ENCODE measurements at regions not wholly inside any gene's neighbourhood (a gene's known extent, or its start where the extent isn't known, plus 50 kb on each side); places are given as distances from the start of the nearest gene placed in this dataset.

DNA sequence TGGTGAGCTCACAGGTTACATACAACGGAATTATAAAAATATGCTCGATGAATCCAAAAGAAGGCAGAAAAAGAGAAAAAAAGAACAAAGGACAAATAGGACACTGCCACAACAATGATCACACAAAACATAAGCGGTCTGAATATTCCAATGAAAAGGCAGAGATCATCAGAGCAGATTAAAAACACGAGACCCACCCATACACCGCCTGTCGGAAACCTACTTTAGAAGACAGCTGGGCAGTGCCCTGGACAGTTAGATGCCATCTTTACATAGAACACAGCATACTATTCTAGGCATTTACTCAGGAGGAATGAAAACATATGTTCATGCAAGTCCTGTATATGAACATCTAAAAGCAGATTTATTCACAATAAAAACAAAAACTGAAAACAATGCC is 204.1 kb downstream of the TTLL2 start:
- no peak for TF ChIP-seq CTCF (IDR thresholded peaks at IDR 0.05; ENCODE audit: insufficient read depth, low read depth, low read length, missing control alignments)
- no peak overlapping the region for H3K4me3 ChIP-seq (ENCODE audit: low read depth, low read length)
- DNase-seq (ENCODE audit: low read depth) = no peak

GRCh38 chr6:167529444-167530335 is 204.8 kb downstream of the TTLL2 start:
- H3K4me3 ChIP-seq (ENCODE audit: low read depth, low read length) = no peak overlapping the region
- TF ChIP-seq CTCF (IDR thresholded peaks at IDR 0.05; ENCODE audit: insufficient read depth, low read depth, low read length, missing control alignments) = no peak
- DNase-seq (ENCODE audit: low read depth) = no peak

DNA sequence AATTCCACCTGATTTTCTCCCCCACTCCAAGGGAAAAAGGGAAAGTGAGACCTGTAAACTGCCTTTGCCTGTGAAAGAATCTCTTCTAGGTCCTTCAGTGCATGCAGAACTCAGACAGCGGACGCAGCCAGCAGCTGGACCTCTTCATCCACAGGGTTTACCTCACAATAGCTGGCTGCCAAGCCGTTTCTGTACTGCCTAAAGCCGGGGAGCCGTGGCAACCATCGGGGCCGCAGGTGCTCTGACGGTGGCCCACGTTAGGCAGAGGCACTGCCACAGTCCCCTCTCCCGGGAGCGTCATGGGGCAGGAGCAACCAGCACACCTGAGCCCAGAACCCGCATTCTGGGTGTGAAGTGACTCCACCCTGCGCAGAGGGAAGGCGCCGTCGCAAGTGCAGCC is 206.1 kb downstream of the TTLL2 start:
- H3K4me3 ChIP-seq (ENCODE audit: low read depth, low read length) = no peak overlapping the region
- DNase-seq (ENCODE audit: low read depth) = no peak
- no peak for TF ChIP-seq CTCF (IDR thresholded peaks at IDR 0.05; ENCODE audit: insufficient read depth, low read depth, low read length, missing control alignments)

DNA sequence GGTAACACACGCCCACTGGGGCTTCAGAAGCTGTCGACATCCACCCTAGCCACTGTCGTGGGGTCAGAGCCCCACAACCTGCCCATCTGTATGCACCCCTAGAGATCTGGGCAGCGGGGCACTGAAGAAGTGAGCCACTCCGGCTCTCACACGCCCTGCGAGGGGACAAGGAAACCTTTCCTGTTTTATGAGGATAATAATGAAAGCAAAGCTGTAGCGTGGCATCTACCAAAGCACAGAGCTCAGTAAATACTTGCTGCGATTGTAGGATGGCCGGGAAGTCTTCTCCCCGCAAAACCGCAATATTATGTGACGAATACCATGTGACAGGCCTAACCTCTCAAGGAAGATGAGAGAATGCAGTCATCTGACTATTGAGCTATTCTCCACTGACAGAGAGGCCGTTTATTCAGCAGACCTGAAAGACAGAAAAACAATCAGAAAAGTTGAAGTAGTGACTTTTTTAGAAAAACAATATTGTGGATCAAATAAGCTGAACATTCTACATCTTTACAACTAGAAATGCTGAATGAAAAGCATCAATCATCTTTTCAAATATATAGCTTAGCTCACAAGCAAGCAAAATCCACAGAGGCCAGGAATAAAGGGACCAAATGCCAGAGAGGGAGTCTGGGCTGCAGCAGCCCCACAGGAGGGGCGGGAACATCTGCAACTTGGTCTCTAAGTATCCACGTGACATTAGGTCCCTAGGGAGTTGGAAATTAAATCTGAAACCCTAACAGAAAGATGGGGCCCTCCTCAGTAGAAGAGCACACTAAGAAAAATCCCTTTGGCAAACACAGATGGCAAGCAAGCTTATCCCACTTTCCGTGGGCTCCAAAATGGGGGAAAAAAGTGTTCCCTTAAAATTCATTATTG is 207.8 kb downstream of the TTLL2 start:
- no peak for TF ChIP-seq CTCF (IDR thresholded peaks at IDR 0.05; ENCODE audit: insufficient read depth, low read depth, low read length, missing control alignments)
- H3K4me3 ChIP-seq (ENCODE audit: low read depth, low read length) = no peak overlapping the region
- no peak for DNase-seq (ENCODE audit: low read depth)

- no peak overlapping the region for H3K4me3 ChIP-seq (ENCODE audit: low read depth, low read length)
- no peak for TF ChIP-seq CTCF (IDR thresholded peaks at IDR 0.05; ENCODE audit: insufficient read depth, low read depth, low read length, missing control alignments)
- DNase-seq (ENCODE audit: low read depth) = no peak
Measured at GRCh38 chr6:167533851-167534250, 209.0 kb downstream of the TTLL2 start.

DNA sequence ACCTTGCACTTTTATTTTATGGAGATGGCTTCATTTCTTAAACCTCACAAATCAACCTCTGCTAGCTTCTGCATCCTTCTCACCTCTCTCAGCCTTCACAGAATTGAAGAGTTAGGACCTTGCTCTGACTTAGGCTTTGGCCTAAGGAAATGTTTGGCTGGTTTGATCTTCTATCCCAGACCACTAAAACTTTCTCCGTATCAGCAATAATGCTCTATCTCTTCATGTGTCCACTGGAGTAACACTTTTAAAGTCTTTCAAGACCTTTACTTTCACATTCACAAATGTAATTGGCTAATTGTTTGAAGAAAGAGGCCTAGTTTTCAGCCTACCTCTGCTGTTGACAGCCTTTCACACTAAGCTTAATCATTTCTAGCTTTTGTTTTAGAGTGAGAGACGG is 212.9 kb downstream of the TTLL2 start:
- TF ChIP-seq CTCF (IDR thresholded peaks at IDR 0.05; ENCODE audit: insufficient read depth, low read depth, low read length, missing control alignments) = no peak
- no peak overlapping the region for H3K4me3 ChIP-seq (ENCODE audit: low read depth, low read length)
- no peak for DNase-seq (ENCODE audit: low read depth)

Measured in GM12865 (cell line).